GM21390 (cell line): ENCODE measurements at regions not wholly inside any gene's neighbourhood (a gene's known extent, or its start where the extent isn't known, plus 50 kb on each side); places are given as distances from the start of the nearest gene placed in this dataset.

Experiments
- ATAC-seq: cut with Tn5 transposase; IDR thresholded peaks from one replicate; pipeline ENCODE4 v1.9.1; 2021; ENCODE audit not compliant: unreplicated experiment

DNA sequence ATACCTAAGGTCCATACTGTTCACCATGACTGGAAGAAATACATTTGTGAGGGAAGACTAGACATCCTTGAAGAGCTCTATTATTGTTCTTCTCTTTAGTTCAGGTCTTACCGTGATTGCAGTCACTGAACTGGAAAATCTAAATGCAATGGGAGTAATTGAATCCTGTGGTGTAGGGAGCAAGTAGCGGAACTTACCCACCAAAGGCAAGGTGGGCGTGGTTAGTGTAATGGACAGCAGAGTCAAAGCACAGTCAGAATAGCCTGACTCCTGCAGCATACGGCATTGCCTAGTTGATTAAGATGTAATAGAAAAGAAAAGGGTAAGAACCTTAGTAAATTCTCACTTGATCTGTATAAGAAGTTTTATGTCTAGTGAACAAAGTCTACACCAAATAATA is 679.7 kb upstream of the EPHA7 start:
- ATAC-seq = no peak

DNA sequence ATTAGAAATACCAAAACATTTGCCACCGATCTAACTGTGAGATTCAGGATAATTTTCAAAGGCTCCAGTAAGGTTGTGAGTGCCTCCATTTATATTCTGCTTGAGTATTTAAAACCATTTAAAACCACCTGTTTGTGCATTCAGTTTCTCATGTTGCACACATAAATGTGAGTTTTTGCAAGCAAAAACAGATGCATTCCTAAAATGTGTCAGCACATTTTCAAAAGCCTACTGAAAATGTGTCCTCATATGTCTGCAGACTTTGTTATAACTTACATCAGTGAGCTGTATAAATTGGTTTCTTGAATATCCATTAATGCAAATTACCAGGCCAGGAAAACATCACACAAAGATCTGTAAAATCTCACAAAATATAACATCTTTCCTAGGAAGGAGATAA is 676.6 kb upstream of the EPHA7 start:
- no peak for ATAC-seq

DNA sequence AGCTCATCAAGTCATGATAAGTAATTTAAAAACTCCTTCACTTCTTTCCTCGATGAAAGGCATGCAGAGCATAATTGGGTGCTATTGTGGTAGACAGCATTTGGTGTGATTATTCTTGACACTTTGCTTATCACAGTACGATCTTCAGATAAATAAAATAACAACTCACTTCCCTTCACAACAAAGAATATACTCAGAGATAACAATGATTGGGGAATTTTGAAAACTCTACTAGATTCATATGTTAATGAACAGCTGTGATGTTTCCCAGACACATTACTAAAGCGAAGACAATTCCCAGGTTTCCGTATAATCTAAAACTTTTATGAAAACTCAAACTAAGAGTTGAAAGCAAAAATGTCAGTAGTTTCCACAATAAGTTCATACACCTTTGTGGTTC is 670.6 kb upstream of the EPHA7 start:
- no peak for ATAC-seq

DNA sequence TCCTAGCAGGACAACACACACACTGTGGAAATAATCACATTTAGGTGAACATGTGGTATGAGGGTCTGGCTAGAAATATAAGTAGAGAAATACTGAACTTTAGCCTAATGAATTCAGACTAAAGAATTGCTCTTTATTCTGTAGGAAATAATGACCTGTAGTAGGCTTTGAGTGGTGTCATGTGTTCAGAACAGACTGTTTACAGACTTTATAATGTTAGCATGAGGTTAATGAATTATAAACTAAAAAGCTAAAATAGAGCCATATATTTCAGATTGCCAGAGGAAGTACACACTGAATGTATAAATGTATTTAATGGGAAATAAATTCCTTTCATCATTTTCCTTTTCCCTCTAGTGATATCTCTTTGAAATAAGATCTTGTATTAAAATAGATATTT is 669.5 kb upstream of the EPHA7 start:
- no peak for ATAC-seq

DNA sequence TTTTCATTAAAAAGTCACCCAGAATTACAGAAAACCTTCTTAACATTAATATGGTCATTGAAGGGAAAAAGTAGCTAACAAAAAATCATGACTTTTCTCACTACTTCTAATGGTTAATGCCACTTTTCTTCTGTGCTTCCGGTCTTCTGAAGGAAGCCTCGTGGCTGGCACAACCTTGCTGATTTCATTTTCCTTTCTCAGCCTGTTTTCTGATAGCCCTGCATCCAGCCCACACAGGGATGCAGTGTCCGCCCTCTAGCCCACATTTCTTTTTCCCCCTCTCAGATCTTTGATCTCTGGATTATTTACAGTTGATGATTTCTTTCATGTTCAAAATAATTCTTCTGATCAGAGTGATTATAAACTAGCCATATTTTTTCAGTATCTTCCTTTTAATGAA is 655.4 kb upstream of the EPHA7 start:
- no peak for ATAC-seq

DNA sequence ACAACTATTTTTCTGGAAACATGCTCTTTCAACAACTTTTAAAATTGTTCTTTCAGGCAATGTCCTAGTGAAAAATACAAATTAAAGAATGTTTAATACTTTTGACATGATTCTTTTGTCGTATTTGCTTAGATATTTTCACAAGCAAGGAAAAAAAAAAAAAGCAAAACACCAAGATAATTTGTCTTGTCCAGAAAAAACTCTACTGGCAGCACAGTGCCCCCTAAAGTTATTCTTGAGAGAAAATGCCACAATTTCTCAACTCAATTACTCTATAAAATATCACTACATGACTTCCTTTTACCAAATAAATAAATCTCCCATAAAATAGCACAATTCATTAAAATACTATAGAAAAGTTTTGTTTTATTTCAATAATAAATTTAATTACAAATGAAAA is 652.5 kb upstream of the EPHA7 start:
- ATAC-seq = no peak

DNA sequence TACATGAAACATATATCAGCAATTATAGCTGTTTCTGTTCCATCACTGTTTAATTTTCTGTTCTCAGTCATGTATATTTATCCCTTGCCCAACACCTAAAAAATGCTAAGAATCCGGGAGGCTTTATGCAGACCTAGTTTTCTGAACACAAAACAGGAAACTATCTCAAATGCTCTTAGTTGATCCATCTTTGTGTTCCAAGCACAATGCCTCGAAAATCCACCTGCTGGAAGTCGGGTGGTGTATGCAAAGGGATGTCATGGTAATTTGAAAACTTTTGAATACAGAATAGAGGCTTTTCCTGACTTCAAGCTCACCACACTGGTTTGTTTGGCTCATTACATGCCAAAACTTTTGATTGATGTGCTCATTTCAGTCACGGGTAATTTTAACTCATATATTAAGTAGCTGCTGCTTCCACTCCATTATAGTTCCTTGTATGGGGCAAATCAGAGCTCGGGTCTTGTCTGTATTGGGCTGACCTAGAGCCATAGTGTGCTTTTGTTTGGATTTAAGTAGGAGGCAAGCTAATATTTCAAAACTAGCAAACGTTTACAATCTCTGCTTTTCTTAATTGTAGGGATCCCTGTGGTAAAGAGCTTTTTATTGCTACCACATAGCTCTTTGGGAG is 646.5 kb upstream of the EPHA7 start:
- no peak for ATAC-seq

DNA sequence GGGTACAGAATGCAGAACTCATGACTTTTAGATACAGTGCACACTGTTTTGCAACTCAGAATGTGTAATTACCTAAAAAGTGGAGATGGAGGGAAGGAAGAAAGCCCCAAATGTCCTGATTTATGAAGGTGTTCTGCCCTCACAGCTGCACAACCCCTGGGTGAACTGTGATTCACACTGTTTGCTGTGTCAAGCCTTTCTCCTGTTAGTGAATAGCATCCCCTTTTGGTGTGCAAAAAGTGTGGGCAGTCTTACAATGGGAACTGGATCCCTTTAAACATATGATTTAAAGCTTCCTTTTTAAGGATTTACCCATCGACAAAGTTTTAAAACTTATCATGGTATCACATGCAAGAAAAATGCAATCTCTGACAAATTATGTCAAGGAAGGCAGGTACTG is 633.4 kb upstream of the EPHA7 start:
- ATAC-seq = no peak

DNA sequence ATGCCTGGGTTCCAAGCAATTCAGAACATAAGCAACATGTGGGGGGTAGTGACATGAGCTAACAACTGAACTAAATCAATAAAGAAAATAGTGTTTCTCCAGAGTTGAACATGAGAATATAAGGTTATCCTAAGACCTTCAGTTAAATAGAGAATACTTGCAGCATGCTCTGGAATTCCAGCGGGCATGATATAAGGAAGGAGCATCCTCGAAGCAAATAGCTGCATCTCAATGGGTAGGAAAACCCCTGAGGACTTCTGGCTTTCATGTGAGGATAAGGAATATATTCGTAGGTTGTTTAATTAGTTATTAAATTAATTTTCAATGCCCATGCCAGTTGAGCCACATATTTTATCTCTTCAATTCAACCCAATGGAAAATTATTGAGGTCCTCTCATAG is 631.2 kb upstream of the EPHA7 start:
- no peak for ATAC-seq

DNA sequence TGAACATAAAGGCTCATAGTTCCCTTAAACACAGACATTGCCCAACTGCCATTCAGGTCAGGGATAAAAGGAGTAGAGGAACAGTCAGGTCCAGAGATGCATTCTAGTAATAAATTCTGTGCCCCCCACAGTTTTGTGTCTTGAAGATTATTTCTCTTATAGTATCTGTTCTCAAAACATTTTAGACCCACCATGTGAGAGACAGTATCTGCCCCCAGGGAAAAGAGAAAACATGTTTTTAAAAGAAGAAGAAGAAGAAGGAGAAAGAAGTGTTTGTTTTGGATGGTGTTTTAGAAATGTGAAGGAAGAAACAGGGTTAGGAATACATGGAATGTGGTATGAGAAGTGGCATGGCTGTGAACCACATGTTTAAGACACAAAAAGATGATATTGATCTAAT is 629.6 kb upstream of the EPHA7 start:
- ATAC-seq = no peak

DNA sequence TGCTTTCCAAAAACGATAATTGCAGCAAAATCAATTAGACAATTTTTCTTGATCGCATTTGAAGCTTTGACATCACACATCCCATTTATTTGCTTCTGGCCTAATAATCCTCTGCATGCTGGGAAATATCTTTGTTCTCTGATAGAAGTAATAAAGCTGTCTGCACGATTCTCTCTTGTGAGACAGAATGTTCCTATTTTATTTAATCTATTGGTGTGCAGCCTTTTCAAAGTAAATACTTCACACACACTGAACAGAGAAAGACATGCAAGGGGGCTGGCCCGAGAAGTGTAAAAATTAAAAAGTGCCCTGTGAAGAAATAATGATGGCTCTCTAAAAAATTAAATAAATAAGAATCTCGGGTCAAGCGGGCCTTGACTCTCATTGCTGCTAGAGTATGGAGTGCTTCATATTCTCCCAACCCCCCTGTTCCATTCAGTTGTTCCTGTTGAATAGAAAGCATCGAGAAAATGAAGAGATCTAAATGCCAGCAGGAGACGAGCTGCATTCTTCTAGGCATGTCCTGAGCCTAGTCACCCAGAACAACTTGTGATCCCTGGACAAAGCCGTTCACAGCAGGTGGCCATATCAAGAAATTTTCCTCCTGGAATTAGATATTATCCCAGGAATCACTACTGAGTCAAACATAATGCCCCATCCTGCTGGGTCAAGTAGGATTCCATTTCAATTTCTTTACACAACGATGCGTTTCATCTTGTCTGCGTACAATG is 625.9 kb upstream of the EPHA7 start:
- ATAC-seq = no peak

DNA sequence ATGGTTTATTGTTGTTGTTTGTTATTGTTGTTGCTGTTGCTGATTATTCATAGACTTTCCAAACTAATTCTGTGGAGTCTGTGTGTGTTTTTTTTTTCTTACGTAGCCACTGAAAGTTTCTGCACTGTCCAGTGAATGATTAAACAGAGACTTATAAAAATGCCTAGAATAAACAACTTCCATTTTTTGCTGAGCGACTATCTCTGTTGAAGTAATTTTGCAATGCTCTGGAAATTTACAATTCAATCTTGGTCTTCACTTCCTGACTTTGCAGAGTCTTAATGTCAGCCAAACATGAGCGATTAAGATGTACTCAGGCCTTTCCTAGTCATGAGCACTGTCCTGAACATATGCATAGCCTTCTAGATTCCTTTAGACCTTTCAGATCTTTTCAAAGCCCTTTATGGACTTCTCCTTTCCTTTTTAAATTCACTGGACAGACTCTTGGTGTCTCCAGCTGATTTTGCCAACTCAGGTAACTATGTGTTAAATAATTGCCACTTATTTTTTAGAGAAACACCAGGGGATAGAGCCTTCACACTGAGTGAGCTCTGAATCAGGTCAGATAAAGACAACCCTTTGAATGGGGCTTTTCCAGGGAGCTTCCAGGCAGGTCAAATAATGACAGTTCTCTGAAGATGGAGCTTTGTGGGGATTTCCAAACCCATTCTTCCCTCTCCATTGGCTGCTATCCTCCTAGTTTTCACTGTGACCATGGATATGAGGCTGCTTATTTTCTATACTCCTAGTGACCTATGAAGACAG is 622.8 kb upstream of the EPHA7 start:
- ATAC-seq = no peak

DNA sequence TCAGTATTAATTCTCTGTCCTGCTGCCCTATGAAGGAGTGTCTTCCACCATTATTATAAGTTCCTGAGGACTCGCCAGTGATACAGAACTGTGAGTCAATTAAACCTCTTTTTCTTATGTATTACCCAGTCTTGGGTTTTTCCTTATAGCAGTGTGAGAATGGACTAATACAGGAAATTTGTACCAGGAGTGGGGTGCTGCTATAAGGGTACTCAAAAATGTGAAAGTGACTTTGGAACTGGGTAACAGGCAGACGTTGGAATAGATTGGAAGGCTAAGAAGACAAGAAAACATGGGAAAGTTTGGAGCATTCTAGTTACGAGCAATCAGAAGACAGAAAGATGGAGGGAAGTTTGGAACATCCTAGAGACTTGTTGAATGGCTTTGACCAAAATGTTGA is 616.7 kb upstream of the EPHA7 start:
- ATAC-seq = no peak

DNA sequence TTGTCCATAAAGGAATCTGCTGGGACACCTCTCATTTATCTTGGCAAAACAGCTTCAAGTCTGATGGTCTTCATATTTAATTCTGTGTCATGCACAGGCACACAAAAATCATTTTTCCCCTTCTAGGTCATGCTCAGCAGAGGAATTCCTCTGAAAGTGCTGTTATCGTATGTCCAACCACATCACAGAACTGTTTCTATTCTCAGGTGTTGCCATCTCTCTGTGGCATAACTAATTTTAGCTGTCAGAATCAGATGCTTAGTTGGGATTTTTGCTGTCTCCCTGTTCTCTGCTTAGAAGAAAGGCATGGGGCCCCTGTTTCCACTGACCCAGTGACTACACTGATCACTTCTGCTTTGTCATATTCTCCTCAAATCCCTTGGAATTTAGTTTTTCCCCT is 608.0 kb upstream of the EPHA7 start:
- ATAC-seq = no peak

DNA sequence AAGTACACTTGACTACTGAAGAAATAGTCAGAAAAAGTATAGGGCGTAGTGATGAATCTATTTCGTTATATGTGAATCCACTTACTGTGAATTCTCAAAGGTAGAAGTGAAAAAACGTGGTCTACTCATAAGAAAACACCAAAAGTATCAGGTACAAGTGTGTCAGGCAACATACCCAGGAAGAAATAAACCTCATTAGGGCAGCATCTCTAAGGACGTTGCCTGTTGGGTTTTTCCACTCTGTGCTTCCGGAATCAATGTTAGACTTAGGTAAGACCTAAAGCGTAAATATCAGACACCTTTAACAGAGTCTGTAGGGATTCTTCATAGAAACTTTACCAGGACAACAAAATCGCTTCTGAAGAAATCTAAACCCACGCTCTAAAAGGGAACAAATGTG is 607.2 kb upstream of the EPHA7 start:
- ATAC-seq = no peak

DNA sequence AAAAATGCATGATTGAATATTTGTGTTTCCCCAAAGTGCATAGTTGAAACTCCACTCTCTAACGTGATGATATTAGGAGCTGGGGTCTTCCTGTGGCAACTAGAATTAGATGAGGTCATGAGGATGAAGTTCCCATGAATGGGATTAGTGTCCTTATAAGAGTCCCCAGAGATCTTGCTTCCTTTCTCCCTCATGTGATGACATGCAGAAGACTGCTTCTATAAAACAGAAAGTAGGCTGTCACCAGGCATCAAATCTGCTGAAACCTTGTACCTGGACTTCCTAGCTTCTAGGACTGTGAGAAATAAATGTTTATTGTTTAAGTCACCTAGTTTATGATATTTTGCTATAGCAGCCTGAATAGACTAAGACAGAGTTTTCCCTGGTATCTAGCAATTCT is 586.5 kb upstream of the EPHA7 start:
- ATAC-seq = no peak

DNA sequence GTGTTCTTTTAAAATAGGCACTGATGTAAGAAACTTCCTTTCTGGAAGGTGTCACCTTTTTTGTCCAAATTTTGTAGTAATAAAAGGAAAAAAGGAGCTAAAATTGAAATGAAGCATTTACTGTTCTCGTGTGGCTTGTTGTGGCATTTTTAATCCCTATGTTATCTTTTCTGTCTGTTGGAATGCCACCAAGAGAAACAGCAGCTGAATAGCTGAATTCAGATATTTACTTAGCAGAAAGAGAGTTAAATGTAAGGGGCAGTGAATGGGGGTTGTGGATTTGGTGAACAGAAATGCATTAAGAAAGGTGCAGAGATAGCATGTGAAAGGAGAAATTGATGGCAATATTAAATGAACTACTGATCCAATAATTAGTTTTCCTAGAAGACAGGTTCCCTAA is 573.6 kb upstream of the EPHA7 start:
- ATAC-seq = no peak

DNA sequence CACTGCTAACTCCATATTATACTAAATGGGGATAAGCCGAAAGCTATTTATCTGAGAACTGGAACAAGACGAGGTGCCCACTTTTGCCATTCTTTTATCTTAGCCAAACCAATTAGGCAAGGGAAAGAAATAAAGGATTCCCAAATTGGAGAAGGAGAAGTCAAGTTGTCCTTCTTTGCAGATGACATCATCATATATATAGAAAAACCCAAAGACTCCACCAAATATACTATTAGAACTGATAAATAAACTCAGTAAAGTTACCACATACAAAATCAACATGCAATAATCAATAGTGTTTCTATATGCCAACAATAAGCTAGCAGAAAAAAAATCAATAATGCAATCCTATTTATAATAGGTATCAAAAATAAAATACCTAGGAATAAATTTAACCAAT is 570.3 kb upstream of the EPHA7 start:
- ATAC-seq = no peak

DNA sequence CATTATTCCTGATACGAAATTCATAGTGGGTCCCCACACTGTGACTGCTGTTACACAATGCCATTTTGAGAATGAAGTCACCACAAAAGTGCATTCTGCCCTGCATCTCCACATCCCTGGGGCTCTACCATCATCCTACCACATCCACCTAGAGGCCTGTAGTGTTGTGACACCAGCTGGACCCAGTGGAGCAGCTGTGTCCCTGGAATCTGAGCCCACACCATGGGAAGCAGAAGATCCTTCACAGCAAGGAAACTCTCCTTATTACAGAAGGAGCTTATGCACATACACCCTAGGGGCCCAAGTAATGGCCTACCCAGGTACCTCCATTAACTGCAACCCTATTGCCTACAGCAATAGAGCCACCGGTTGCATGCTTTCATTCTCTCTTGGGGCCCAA is 566.6 kb upstream of the EPHA7 start:
- no peak for ATAC-seq

DNA sequence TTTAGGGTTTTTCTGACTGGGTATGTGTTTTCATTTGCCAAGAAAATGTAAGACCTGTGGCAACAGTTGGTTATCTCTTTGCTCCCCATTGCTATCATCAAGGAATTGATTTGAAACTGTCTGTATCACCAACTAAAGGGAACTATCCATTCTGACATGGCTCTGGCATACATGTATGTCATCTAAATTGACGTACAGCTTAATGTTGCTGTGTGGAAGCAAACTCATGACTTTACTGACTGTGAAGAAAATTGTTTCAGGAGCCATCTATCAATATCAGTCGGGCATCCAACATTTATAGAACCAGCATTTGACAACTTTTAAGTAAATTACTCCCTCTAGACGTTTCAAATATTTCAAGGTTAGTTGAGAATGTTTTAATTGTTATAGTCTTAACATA is 555.8 kb upstream of the EPHA7 start:
- ATAC-seq = no peak

DNA sequence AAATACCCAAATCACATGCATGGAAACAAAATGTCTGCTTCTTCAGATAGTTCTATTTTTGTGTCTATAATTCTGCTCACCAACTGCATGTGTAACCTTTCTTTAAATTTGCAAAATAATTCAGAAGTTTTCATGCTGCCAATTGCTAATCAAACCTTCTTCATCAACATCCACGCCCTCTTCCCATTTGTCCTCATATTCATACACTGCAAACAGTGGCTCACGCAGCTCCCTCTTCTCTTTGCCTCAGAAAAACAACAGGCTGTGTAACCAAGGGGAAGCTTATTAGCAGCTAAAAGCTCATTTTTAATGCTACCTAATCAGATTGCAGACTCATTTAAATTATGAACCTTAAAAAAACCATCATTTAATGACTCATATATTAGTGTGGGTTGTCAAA is 555.0 kb upstream of the EPHA7 start:
- no peak for ATAC-seq

DNA sequence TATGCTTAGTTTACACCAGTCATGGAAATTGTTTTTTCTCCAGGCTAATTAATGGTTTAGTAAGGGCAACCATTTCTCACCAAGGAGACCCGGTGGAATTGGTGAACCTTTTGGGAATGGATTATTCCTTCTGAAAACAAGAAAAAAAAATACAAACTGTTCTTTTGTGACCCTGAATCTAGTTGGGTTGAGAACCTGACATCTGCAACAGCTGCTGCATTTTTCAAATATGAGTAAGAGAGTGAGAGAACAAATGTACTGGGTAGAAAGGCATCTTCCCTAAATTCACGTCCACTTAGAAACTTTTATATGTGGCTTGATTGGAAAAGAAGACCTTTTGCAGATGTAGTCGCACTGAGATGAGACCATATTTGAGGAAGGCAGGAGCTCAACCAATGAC is 553.4 kb upstream of the EPHA7 start:
- no peak for ATAC-seq
